LNCAP (cell line): ENCODE measurements at regions not wholly inside any gene's neighbourhood (a gene's known extent, or its start where the extent isn't known, plus 50 kb on each side); places are given as distances from the start of the nearest gene placed in this dataset.

Experiments
- CTCF ChIP-seq: fragments of 450-650 bp; IDR thresholded peaks from 2 replicates; pipeline ENCODE4 v1.5.1; 2017; ENCODE audit warnings: mild to moderate bottlenecking

- no peak for TF ChIP-seq CTCF
Measured at GRCh38 chr1:213657879-213658278, 329.9 kb upstream of the PROX1 start.

- no peak for TF ChIP-seq CTCF
Measured at GRCh38 chr1:213658457-213658856, 329.3 kb upstream of the PROX1 start.

- no peak for TF ChIP-seq CTCF
Measured at GRCh38 chr1:213659580-213660547, 327.9 kb upstream of the PROX1 start.

GRCh38 chr1:213661302-213661701 is 326.5 kb upstream of the PROX1 start:
- TF ChIP-seq CTCF: no peak

GRCh38 chr1:213666113-213666512 is 321.7 kb upstream of the PROX1 start:
- no peak for TF ChIP-seq CTCF

GRCh38 chr1:213666922-213667321 is 320.9 kb upstream of the PROX1 start:
- TF ChIP-seq CTCF: no peak

GRCh38 chr1:213669512-213669911 is 318.3 kb upstream of the PROX1 start:
- no peak for TF ChIP-seq CTCF
